ENCODE measurements at regions not wholly inside any gene's neighbourhood (a gene's known extent, or its start where the extent isn't known, plus 50 kb on each side); places are given as distances from the start of the nearest gene placed in this dataset.
A peak's percentile ranks its signal among the peaks of the same experiment; 100 is the strongest.
"Not testable (repeated sequence)": the region's sequence is repeated elsewhere in the genome, so short reads cannot be mapped to it uniquely, and the experiment has no call there.

- no peak for DNase-seq (ENCODE audit: low read depth, low spot score)
These were observed 54.1 kb upstream of the SHLD1 start for GRCh38 chr20:5696011-5696559.

GRCh38 chr20:5691918-5692618, 58.1 kb upstream of the SHLD1 start:
- no peak for DNase-seq (ENCODE audit: low read depth, low spot score)

- no peak for DNase-seq (ENCODE audit: low read depth, low spot score)
These were observed 60.7 kb upstream of the SHLD1 start for GRCh38 chr20:5689463-5689862.

GRCh38 chr20:5688431-5688972, 61.7 kb upstream of the SHLD1 start:
- DNase-seq (ENCODE audit: low read depth, low spot score), result no peak

DNA sequence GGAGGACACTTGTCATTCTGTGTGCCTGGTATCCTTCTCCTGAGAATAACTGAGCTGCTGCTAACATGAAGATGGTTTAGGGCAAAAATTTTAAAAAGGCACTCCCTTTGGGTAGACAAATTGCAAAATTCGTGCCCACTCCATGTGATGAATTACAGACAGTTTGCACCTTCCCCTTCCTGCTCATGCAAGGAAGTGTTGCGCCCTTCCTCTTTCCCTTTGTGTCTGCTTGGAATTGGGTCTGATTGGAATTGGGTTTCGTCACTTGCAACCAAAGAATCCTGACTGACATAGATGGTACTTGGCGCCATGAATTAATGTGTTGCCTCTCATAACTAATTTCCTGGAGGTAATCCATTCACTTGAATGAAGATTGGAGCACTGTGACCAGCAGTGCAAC, 62.3 kb upstream of the SHLD1 start:
- no peak for DNase-seq (ENCODE audit: low read depth, low spot score)

DNA sequence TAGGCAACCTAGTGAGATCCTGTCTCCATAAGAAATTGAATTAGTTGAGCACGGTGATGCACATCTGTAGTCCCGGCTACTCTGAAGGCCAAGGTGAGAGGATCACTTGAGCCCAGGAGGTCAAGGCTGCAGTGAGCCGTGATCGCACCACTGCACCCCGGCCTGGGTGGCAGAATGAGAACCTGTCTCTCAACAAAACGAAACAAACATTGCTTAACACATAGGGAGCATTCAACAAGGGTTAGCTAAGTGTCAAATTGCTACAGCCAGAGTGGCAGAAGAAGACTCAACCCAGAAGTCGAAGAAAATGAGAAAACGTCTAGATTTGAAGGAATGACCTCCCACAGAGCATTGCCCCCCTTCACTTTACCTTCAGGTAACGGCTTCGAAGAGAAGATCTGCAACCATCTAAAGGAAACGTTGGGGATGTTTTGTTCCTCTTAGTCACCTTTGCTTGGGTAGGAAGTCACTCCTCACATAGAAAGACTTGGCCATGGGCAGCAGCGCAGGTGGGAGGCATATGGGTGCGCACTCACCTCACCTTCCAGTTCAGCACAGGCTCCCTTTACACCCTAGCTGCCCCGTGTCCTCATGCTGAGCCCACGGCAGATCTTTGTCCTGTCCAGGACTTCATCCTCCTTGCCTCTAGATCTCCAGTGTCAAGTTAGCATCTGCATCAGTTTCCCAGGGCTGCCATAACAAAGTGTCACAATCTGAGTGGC, 63.7 kb upstream of the SHLD1 start:
- DNase-seq (ENCODE audit: low read depth, low spot score), result no peak

- not testable (repeated sequence) for DNase-seq (ENCODE audit: low read depth, low spot score)
These were observed 67.6 kb upstream of the SHLD1 start for GRCh38 chr20:5682556-5682955.

DNA sequence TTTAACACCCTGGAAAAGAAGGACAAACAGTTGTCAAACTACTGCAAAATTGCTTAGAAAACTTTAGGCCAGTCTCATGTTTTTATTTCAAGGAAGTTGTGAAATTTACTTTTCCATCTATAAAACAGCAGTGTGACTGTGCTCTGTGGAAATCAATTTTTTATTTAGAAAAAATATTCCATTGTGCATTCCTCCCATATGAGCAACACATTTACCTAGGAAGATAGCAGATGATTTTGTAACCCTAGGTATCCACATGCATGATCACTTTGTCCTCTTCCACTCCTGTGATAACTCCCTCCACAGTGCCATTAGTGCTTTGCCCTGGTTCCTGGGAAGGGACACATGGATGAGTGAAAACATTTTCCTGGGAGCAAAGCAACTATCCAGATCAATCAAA, 69.4 kb upstream of the GPCPD1 start:
- DNase-seq (ENCODE audit: low read depth, low spot score), result no peak

DNA sequence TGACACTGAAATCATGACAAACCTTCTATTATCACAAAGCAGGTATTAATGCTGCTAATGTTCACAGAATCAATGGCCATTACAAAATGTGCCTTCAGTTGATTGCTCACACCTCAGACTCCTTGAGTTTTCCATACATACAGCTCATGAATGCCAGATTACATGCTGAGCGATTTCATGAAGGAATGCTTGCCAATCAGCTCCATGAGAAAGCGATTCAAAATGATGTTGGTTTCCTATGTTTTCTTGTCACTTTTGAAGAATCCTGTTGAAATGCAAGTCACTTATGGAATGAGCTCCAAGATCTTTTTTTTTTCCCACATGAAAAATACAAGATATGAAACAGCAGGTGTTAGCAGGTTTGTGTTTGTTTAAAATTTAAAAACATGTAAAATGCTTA, 68.0 kb upstream of the GPCPD1 start:
- no peak for DNase-seq (ENCODE audit: low read depth, low spot score)

GRCh38 chr20:5677944-5678343, 67.1 kb upstream of the GPCPD1 start:
- DNase-seq (ENCODE audit: low read depth, low spot score), result not testable (repeated sequence)

DNA sequence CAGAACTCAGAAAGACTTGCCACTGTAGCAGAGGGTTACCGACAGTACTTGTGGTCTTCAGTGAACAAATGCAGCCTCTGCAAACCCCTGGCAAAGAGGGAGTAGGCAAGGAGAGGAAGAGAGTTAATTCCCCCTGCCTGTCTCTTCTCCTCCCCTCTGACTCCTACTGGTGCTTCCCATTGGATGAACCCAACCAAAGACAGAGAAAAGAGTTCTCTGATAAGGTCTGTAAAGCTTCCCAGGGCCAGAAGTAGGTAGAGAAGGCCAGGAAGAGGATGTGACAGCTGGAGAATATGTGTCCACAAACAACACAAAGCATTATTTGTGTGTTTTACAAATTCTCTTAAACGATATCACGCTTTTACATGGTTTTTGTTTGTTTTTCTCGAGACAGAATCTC, 66.6 kb upstream of the GPCPD1 start:
- no peak for DNase-seq (ENCODE audit: low read depth, low spot score)

- DNase-seq (ENCODE audit: low read depth, low spot score), result no peak
These were observed 64.6 kb upstream of the GPCPD1 start for GRCh38 chr20:5675103-5676091.

GRCh38 chr20:5674176-5674660, 63.4 kb upstream of the GPCPD1 start:
- peak; percentile 8 for DNase-seq (ENCODE audit: low read depth, low spot score)

- DNase-seq (ENCODE audit: low read depth, low spot score), result no peak
These were observed 60.1 kb upstream of the GPCPD1 start for GRCh38 chr20:5670874-5671273.

- no peak for DNase-seq (ENCODE audit: low read depth, low spot score)
These were observed 59.3 kb upstream of the GPCPD1 start for GRCh38 chr20:5670036-5670536.

- no peak for DNase-seq (ENCODE audit: low read depth, low spot score)
These were observed 57.7 kb upstream of the GPCPD1 start for GRCh38 chr20:5668529-5668868.

GRCh38 chr20:5667705-5668528, 57.1 kb upstream of the GPCPD1 start:
- DNase-seq (ENCODE audit: low read depth, low spot score), result no peak

GRCh38 chr20:5665417-5665816, 54.6 kb upstream of the GPCPD1 start:
- no peak for DNase-seq (ENCODE audit: low read depth, low spot score)

DNA sequence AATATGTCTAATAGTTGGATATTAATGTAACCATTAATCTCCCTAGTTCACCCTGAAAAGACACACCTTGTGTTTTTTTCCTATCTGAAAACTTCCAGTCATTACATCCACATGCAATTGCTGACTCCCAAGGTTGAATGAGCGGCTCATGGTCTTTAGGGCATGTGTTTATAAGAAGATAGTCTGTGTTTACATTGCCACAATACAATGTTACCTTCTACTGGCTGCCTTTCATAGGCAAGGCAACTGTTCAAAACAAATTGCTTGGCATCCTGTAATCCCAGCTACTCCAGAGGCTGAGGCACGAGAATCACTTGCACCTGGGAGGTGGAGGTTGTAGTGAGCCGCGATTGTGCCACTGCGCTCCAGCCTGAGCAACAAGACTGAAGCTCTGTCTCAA, 52.6 kb upstream of the GPCPD1 start:
- DNase-seq (ENCODE audit: low read depth, low spot score), result no peak

GRCh38 chr20:5662769-5663168, 52.0 kb upstream of the GPCPD1 start:
- DNase-seq (ENCODE audit: low read depth, low spot score), result no peak
